ENCODE measurements at regions not wholly inside any gene's neighbourhood (a gene's known extent, or its start where the extent isn't known, plus 50 kb on each side); places are given as distances from the start of the nearest gene placed in this dataset.

DNA sequence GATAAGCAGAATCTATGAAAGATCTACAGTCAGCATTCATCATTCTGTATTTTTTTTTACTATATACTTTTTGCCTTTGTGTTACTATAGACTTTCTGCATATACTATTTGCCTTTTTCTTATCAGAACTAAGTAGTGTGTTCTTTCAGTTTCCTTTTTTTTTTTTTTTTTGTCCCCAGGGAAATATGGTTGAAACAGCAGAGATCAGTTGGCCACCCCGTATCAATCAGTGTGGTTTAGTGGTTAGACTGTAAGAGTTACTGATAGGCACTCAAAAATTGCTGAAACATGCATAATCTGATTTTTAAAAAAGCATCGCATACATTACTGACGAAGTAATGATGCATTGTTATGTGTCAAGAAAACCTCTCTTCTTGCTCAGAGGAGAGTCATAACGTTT, 990.8 kb upstream of the EDIL3 start:
- TF ChIP-seq, protein P1, sequence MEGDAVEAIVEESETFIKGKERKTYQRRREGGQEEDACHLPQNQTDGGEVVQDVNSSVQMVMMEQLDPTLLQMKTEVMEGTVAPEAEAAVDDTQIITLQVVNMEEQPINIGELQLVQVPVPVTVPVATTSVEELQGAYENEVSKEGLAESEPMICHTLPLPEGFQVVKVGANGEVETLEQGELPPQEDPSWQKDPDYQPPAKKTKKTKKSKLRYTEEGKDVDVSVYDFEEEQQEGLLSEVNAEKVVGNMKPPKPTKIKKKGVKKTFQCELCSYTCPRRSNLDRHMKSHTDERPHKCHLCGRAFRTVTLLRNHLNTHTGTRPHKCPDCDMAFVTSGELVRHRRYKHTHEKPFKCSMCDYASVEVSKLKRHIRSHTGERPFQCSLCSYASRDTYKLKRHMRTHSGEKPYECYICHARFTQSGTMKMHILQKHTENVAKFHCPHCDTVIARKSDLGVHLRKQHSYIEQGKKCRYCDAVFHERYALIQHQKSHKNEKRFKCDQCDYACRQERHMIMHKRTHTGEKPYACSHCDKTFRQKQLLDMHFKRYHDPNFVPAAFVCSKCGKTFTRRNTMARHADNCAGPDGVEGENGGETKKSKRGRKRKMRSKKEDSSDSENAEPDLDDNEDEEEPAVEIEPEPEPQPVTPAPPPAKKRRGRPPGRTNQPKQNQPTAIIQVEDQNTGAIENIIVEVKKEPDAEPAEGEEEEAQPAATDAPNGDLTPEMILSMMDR (IDR thresholded peaks at IDR 0.05): no peak
- TF ChIP-seq POLR2A (IDR thresholded peaks at IDR 0.05): no peak
- no peak for TF ChIP-seq POLR2AphosphoS5 (IDR thresholded peaks at IDR 0.05)

All from stomach (tissue), 4 donors.